K562 (cell line): ENCODE measurements at regions not wholly inside any gene's neighbourhood (a gene's known extent, or its start where the extent isn't known, plus 50 kb on each side); places are given as distances from the start of the nearest gene placed in this dataset.

ENCODE experiments used
- ATAC-seq: fragments of 200-7000 bp; cut with Tn5 transposase; 3 replicates; pipeline ENCODE4 v1.9.1; 2020; ENCODE audit warnings: moderate library complexity
- BruUV-seq: library from RNA; stranded (reverse); fragments of 400-500 nt; replicated peaks from 2 replicates; lab custom pipeline; 2021; lab: Mats Ljungman, UMichigan
- CTCF ChIA-PET: fragments of 300-600 bp; formaldehyde crosslinking; extraction: SDS; loops from one replicate; lab custom pipeline; 2021; ENCODE audit warnings: low intra/inter-chr PET ratio; lab: Yijun Ruan, JAX
- POLR2A ChIA-PET: fragments of 300-600, 350-650 bp; sonication (Branson Sonifier 250); formaldehyde crosslinking; extraction: SDS; loops from one replicate; lab custom pipeline; 2021; ENCODE audit warnings: antibody characterized with exemption, inconsistent platforms; lab: Yijun Ruan, JAX
- DNase-seq, 4 experiments: peaks; one replicate each; pipeline versions ENCODE4 v3.0.0 to v3.0.0-alpha.2; 2011 to 2018; ENCODE audit warnings: low spot score in 3 of 4, mixed read lengths in 3 of 4; ENCODE audit errors: extremely low read depth in 1 of 4
- FAIRE-seq: peaks from 2 replicates; lab custom pipeline; 2011; peaks lifted over from hg19 to GRCh38; lab: Jason Lieb, UNC
- H2AFZ ChIP-seq: 2 replicates; pipeline ENCODE4 v1.6.0; 2011; ENCODE audit warnings: low read depth, low read length, control low read depth, inconsistent platforms
- H3K27ac ChIP-seq: fragments of 200-600 bp; 3 replicates; pipeline ENCODE4 v1.8.0; 2011; ENCODE audit warnings: low read depth, mild to moderate bottlenecking, control low read depth, inconsistent platforms, low read length, moderate library complexity, mixed read lengths; ENCODE audit errors: extremely low read depth
- H3K27me3 ChIP-seq, 2 experiments: fragments of 300-600 bp in 1 of 2; 2 replicates in 1 of 2; 3 replicates in 1 of 2; pipeline versions ENCODE4 v1.6.0 to v1.8.0; 2011; ENCODE audit warnings: inconsistent platforms in 2 of 2, low read length in 2 of 2, mild to moderate bottlenecking in 1 of 2, mixed read lengths in 1 of 2, moderate library complexity in 1 of 2; ENCODE audit not compliant: control insufficient read depth in 2 of 2, insufficient read depth in 2 of 2
- H3K36me3 ChIP-seq: fragments of 300-600 bp; 3 replicates; pipeline ENCODE4 v1.8.0; 2011; ENCODE audit warnings: mild to moderate bottlenecking, low read length, inconsistent platforms; ENCODE audit not compliant: control insufficient read depth, insufficient read depth
- H3K4me1 ChIP-seq, 2 experiments: fragments of 200-600 bp in 1 of 2; replicated peaks in 1 of 2; 2 replicates in 1 of 2; 3 replicates in 1 of 2; pipeline versions ENCODE4 v1.5.1 to v1.8.0; 2011; ENCODE audit warnings: inconsistent platforms in 2 of 2, low read length in 2 of 2, mild to moderate bottlenecking in 1 of 2, mixed read lengths in 1 of 2, moderate library complexity in 1 of 2; ENCODE audit not compliant: control insufficient read depth in 2 of 2, insufficient read depth in 2 of 2
- H3K4me2 ChIP-seq: 2 replicates; pipeline ENCODE4 v1.6.1; 2011; ENCODE audit warnings: low read length, control low read depth, inconsistent platforms, mixed read lengths; ENCODE audit not compliant: insufficient read depth
- H3K4me3 ChIP-seq: fragments of 200-600 bp; sonication (generic), shearing (Covaris generic); 2 replicates; pipeline ENCODE4 v1.5.1; 2016; ENCODE audit warnings: control low read depth, inconsistent platforms
- H3K79me2 ChIP-seq: fragments of 200-600 bp; 3 replicates; pipeline ENCODE4 v1.8.0; 2011; ENCODE audit warnings: low read length, inconsistent platforms; ENCODE audit not compliant: control insufficient read depth, insufficient read depth
- H3K9ac ChIP-seq, 2 experiments: 2 replicates each; pipeline versions ENCODE4 v1.6.0 to v1.6.1; 2011; ENCODE audit warnings: low read depth in 2 of 2, low read length in 2 of 2, control low read depth in 1 of 2, inconsistent platforms in 1 of 2, mild to moderate bottlenecking in 1 of 2, mixed read lengths in 1 of 2; ENCODE audit not compliant: insufficient read depth in 1 of 2
- H3K9me1 ChIP-seq: one replicate; pipeline ENCODE4 v1.6.0; 2011; ENCODE audit warnings: inconsistent platforms, mild to moderate bottlenecking, low read length, moderate library complexity; ENCODE audit not compliant: control insufficient read depth, insufficient read depth
- H3K9me3 ChIP-seq: replicated peaks from 2 replicates; pipeline ENCODE4 v1.5.1; 2011; ENCODE audit warnings: low read depth, low read length, inconsistent platforms; ENCODE audit not compliant: control insufficient read depth, insufficient read depth
- H4K20me1 ChIP-seq: replicated peaks from 2 replicates; pipeline ENCODE4 v1.6.1; 2011; ENCODE audit warnings: low read length, inconsistent platforms, mixed read lengths; ENCODE audit not compliant: control insufficient read depth, insufficient read depth
- ARID3A ChIP-seq: IDR thresholded peaks from 2 replicates; pipeline ENCODE4 v1.6.1; 2012; ENCODE audit warnings: low read depth, low read length, improper control_type of control experiment, borderline replicate concordance
- FOS ChIP-seq: IDR thresholded peaks from 3 replicates; pipeline ENCODE4 v1.6.1; 2011; ENCODE audit not compliant: insufficient read length; ENCODE audit errors: extremely low read depth
- PHTF2 ChIP-seq: fragments of 250-450 bp; sonication (Bioruptor Pico); IDR thresholded peaks from 2 replicates; pipeline ENCODE4 v1.5.0; 2021; ENCODE audit warnings: mild to moderate bottlenecking
- PRMT5 ChIP-seq: sonication (generic); formaldehyde crosslinking; IDR thresholded peaks from 2 replicates; pipeline ENCODE4 v1.5.0; 2020; ENCODE audit warnings: missing genetic modification reagents
- PYGO2 ChIP-seq: fragments of 450-650 bp; IDR thresholded peaks from 2 replicates; pipeline ENCODE4 v1.6.1; 2016; ENCODE audit warnings: mild to moderate bottlenecking, missing genetic modification characterization, moderate library complexity, missing compliant biosample characterization
- RNF2 ChIP-seq: sonication (generic); IDR thresholded peaks from 2 replicates; pipeline ENCODE4 v1.6.1; 2016
- SNRNP70 ChIP-seq: fragments of 200-400 bp; formaldehyde crosslinking; optimal IDR thresholded peaks from 2 replicates; pipeline ENCODE3; 2017; ENCODE audit warnings: low read depth, low read length
- ZNF143 ChIP-seq: sonication (generic); formaldehyde crosslinking; IDR thresholded peaks from 2 replicates; pipeline ENCODE4 v1.9.0; 2022; ENCODE audit warnings: mild to moderate bottlenecking, missing genetic modification reagents
- WGBS: fragments of 100-300 bp; shearing (Covaris generic); methylation state at CpG from one replicate; pipeline ENCODE4 v1.1.6; 2016; ENCODE audit warnings: low coverage, mixed read lengths; ENCODE audit not compliant: insufficient coverage; ENCODE audit errors: missing lambda C conversion rate; 5-methylcytosine and 5-hydroxymethylcytosine counted together
- in situ Hi-C: fragments of 300-500 bp; cut with MboI; formaldehyde crosslinking; loops from 4 replicates; pipeline ENCODE4 v1.15.0; 2018; ENCODE audit warnings: inconsistent platforms, mixed read lengths
- intact Hi-C: fragments of 100-400 bp; cut with micrococcal nuclease; formaldehyde crosslinking; loops from 2 replicates; pipeline ENCODE4 v1.14.2; 2022

- in situ Hi-C loops = no loop called here
- DNase-seq (no peak), FAIRE-seq (no peak), ATAC-seq (no peak)
- H3K9me1 ChIP-seq = no peaks in the 10 kb centered on the region
- no peak overlapping the region for H3K4me3 ChIP-seq
- 3% methylated on average over 3 of the region's 3 CpGs for WGBS
- no peaks in the 10 kb centered on the region for H3K79me2 ChIP-seq
- peaks cover 7 to 15% of the 10 kb centered on the region in 2 experiments; a peak in 2 of 5 replicates for H3K27me3 ChIP-seq
- no peak overlapping the region for H3K9ac ChIP-seq
- TF ChIP-seq PYGO2 (tag) = no peak
- no peak for TF ChIP-seq ARID3A
- TF ChIP-seq PHTF2 (CRISPR knock-in tag) = no peak
- TF ChIP-seq ZNF143 (CRISPR knock-in tag) = no peak
- no peak for TF ChIP-seq PRMT5
- no peak for TF ChIP-seq RNF2
- no peak for TF ChIP-seq FOS
- TF ChIP-seq SNRNP70 = no peak
- no peak overlapping the region for H3K27ac ChIP-seq
- BruUV-seq = no TSS peak
- POLR2A ChIA-PET = no interaction called here
- H4K20me1 ChIP-seq = no peaks in the 10 kb centered on the region
- H2AFZ ChIP-seq = no peak overlapping the region
- intact Hi-C loops = no loop called here
- H3K36me3 ChIP-seq = no peaks in the 10 kb centered on the region
- H3K4me2 ChIP-seq = no peak overlapping the region
- no peaks in the 10 kb centered on the region for H3K4me1 ChIP-seq
- CTCF ChIA-PET = no interaction called here
- H3K9me3 ChIP-seq = no peaks in the 10 kb centered on the region
Measured at GRCh38 chr15:69912116-69912515, 185.6 kb downstream of the TLE3 start.
